ENCODE measurements at regions not wholly inside any gene's neighbourhood (a gene's known extent, or its start where the extent isn't known, plus 50 kb on each side); places are given as distances from the start of the nearest gene placed in this dataset.
"Not testable (repeated sequence)": the region's sequence is repeated elsewhere in the genome, so short reads cannot be mapped to it uniquely, and the experiment has no call there.

DNA sequence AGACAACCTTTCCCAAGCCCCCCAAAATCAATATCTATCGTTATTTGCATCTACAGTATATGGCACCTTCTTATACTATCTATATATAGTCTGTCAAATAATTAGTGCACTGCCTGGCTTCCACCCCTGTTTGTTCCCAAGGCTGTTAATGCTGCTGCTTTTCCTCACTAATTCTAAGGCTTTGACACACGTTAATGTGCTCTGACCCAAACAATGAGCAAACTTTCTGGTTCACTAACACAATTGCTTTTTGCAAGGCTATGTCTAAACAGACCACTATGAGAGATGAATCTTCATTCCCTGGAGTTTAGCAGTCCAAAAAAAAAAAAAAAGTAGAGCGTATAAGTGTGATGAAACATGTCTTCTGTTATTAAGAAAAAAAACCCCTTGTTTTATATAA is 360.9 kb upstream of the AGA start:
- Histone ChIP-seq H3K9me3 (replicated peaks in 1 of 2; ENCODE audit: control insufficient read depth in 2 of 2, insufficient read depth in 1 of 2, low read depth in 1 of 2, low read length in 2 of 2) (no peaks in the 10 kb centered on the region), H2AK5ac (ENCODE audit: low read depth, low read length) (no peak overlapping the region), H3K18ac (ENCODE audit: low read length) (no peak overlapping the region), H3K14ac (ENCODE audit: low read length) (no peak overlapping the region), H2BK120ac (ENCODE audit: low read depth, low read length) (no peak overlapping the region), H3K4me3 (ENCODE audit: low read length in 2 of 2) (no peak overlapping the region), H4K91ac (ENCODE audit: low read depth, low read length, poor library complexity) (no peak overlapping the region), H2BK15ac (ENCODE audit: low read length) (no peak overlapping the region), H3K4ac (ENCODE audit: low read length) (no peak overlapping the region), H3K23ac (ENCODE audit: low read depth, low read length, poor library complexity) (no peak overlapping the region), H3K36me3 (replicated peaks in 1 of 2; ENCODE audit: control insufficient read depth in 2 of 2, insufficient read depth in 2 of 2, low read length in 2 of 2) (no peaks in the 10 kb centered on the region), H2BK5ac (ENCODE audit: low read length) (no peak overlapping the region), H2BK12ac (ENCODE audit: low read length) (no peak overlapping the region), H3K27ac (replicated peaks; ENCODE audit: low read length) (no peak overlapping the region), H2AFZ (ENCODE audit: low read length) (no peak overlapping the region), H4K8ac (ENCODE audit: low read depth, low read length) (no peak overlapping the region), H3K79me1 (ENCODE audit: low read depth, low read length) (no peaks in the 10 kb centered on the region), H3K27me3 (ENCODE audit: control insufficient read depth in 3 of 3, insufficient read depth in 3 of 3, low read depth in 1 of 3, low read length in 3 of 3) (no peaks in the 10 kb centered on the region), H3K9ac (ENCODE audit: low read depth, low read length, poor library complexity) (no peak overlapping the region), H3K4me2 (ENCODE audit: insufficient read depth, low read length, poor library complexity, severe bottlenecking) (no peak overlapping the region), H3K4me1 (ENCODE audit: control insufficient read depth in 2 of 2, insufficient read depth in 1 of 2, low read depth in 1 of 2, low read length in 2 of 2) (peaks cover 0 to 1% of the 10 kb centered on the region in 2 donors)
- DNase-seq (ENCODE audit: low spot score) = no peak
- WGBS, 2 donors (ENCODE audit: extremely low coverage in 2 of 2, insufficient read length in 2 of 2, insufficient replicate concordance in 1 of 2) = no CpG with 5 or more reads among the region's 3 CpGs

DNA sequence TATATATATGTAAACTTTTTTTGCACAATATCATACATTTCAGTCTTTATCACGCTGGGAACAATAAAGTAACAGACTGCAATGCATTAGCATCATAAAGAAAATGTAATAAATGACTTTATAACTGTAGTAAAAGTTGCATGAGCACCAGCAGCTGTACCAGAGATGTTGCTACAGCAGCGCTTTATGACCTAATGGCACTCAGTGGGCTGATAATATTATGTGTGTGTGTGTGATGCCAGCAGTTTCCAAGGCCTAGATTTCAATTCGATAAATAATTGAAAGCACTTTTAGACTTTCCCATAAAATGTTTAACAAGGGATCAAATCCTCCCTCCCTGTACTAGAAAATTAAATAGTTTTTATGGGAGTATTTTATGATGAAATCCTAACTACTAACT is 367.6 kb upstream of the AGA start:
- no peak overlapping the region for H2BK15ac ChIP-seq (ENCODE audit: low read length)
- no peak overlapping the region for H4K8ac ChIP-seq (ENCODE audit: low read depth, low read length)
- no peak overlapping the region for H2BK5ac ChIP-seq (ENCODE audit: low read length)
- no peak overlapping the region for H3K14ac ChIP-seq (ENCODE audit: low read length)
- H3K4me2 ChIP-seq (ENCODE audit: insufficient read depth, low read length, poor library complexity, severe bottlenecking) = no peak overlapping the region
- H3K18ac ChIP-seq (ENCODE audit: low read length) = no peak overlapping the region
- H3K9me3 ChIP-seq (replicated peaks in 1 of 2; ENCODE audit: control insufficient read depth in 2 of 2, insufficient read depth in 1 of 2, low read depth in 1 of 2, low read length in 2 of 2) = no peaks in the 10 kb centered on the region
- no peak for DNase-seq (ENCODE audit: low spot score)
- H3K23ac ChIP-seq (ENCODE audit: low read depth, low read length, poor library complexity) = no peak overlapping the region
- H4K91ac ChIP-seq (ENCODE audit: low read depth, low read length, poor library complexity) = no peak overlapping the region
- no peaks in the 10 kb centered on the region for H3K36me3 ChIP-seq (replicated peaks in 1 of 2; ENCODE audit: control insufficient read depth in 2 of 2, insufficient read depth in 2 of 2, low read length in 2 of 2)
- no peaks in the 10 kb centered on the region for H3K79me1 ChIP-seq (ENCODE audit: low read depth, low read length)
- H3K4ac ChIP-seq (ENCODE audit: low read length) = no peak overlapping the region
- H3K9ac ChIP-seq (ENCODE audit: low read depth, low read length, poor library complexity) = no peak overlapping the region
- no CpG with 5 or more reads among the region's 3 CpGs for WGBS, 2 donors (ENCODE audit: extremely low coverage in 2 of 2, insufficient read length in 2 of 2, insufficient replicate concordance in 1 of 2)
- no peak overlapping the region for H2AK5ac ChIP-seq (ENCODE audit: low read depth, low read length)
- H3K4me1 ChIP-seq (ENCODE audit: control insufficient read depth in 2 of 2, insufficient read depth in 1 of 2, low read depth in 1 of 2, low read length in 2 of 2) = peaks cover 0 to 1% of the 10 kb centered on the region in 2 donors
- no peak overlapping the region for H2BK120ac ChIP-seq (ENCODE audit: low read depth, low read length)
- no peak overlapping the region for H2BK12ac ChIP-seq (ENCODE audit: low read length)
- no peak overlapping the region for H3K4me3 ChIP-seq (ENCODE audit: low read length in 2 of 2)
- H2AFZ ChIP-seq (ENCODE audit: low read length) = no peak overlapping the region
- no peaks in the 10 kb centered on the region for H3K27me3 ChIP-seq (ENCODE audit: control insufficient read depth in 3 of 3, insufficient read depth in 3 of 3, low read depth in 1 of 3, low read length in 3 of 3)
- no peak overlapping the region for H3K27ac ChIP-seq (replicated peaks; ENCODE audit: low read length)

DNA sequence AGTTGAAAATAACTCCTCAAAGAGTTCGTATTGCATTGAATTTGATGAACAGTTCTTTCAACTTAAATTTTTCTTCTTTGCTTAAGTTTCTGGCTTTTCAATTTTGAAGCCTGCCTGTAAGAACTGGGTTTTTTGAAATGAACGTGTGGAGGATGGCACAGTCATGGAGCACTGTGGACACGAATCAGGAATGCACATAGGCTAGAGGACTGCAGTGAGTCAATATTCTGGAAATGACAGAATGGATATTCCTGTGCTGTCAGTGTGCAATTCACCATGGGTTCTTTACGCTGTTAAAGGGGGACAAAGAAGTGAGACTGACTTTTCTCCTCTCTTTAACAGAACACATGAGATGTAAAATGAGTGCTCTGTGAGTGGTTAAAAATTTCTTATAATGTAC is 368.0 kb upstream of the AGA start:
- Histone ChIP-seq H2BK12ac (ENCODE audit: low read length) (no peak overlapping the region), H3K36me3 (replicated peaks in 1 of 2; ENCODE audit: control insufficient read depth in 2 of 2, insufficient read depth in 2 of 2, low read length in 2 of 2) (no peaks in the 10 kb centered on the region), H2BK5ac (ENCODE audit: low read length) (no peak overlapping the region), H3K27ac (replicated peaks; ENCODE audit: low read length) (no peak overlapping the region), H3K23ac (ENCODE audit: low read depth, low read length, poor library complexity) (no peak overlapping the region), H3K4me3 (ENCODE audit: low read length in 2 of 2) (no peak overlapping the region), H3K4me1 (ENCODE audit: control insufficient read depth in 2 of 2, insufficient read depth in 1 of 2, low read depth in 1 of 2, low read length in 2 of 2) (peaks cover 0 to 1% of the 10 kb centered on the region in 2 donors), H4K91ac (ENCODE audit: low read depth, low read length, poor library complexity) (no peak overlapping the region), H3K4ac (ENCODE audit: low read length) (no peak overlapping the region), H3K79me1 (ENCODE audit: low read depth, low read length) (no peaks in the 10 kb centered on the region), H2BK120ac (ENCODE audit: low read depth, low read length) (no peak overlapping the region), H4K8ac (ENCODE audit: low read depth, low read length) (no peak overlapping the region), H3K14ac (ENCODE audit: low read length) (no peak overlapping the region), H2BK15ac (ENCODE audit: low read length) (no peak overlapping the region), H3K4me2 (ENCODE audit: insufficient read depth, low read length, poor library complexity, severe bottlenecking) (no peak overlapping the region), H3K9me3 (replicated peaks in 1 of 2; ENCODE audit: control insufficient read depth in 2 of 2, insufficient read depth in 1 of 2, low read depth in 1 of 2, low read length in 2 of 2) (no peaks in the 10 kb centered on the region), H3K27me3 (ENCODE audit: control insufficient read depth in 3 of 3, insufficient read depth in 3 of 3, low read depth in 1 of 3, low read length in 3 of 3) (no peaks in the 10 kb centered on the region), H2AFZ (ENCODE audit: low read length) (no peak overlapping the region), H2AK5ac (ENCODE audit: low read depth, low read length) (no peak overlapping the region), H3K9ac (ENCODE audit: low read depth, low read length, poor library complexity) (no peak overlapping the region), H3K18ac (ENCODE audit: low read length) (no peak overlapping the region)
- DNase-seq (ENCODE audit: low spot score) = no peak
- no CpG with 5 or more reads among the region's 4 CpGs for WGBS, 2 donors (ENCODE audit: extremely low coverage in 2 of 2, insufficient read length in 2 of 2, insufficient replicate concordance in 1 of 2)

DNA sequence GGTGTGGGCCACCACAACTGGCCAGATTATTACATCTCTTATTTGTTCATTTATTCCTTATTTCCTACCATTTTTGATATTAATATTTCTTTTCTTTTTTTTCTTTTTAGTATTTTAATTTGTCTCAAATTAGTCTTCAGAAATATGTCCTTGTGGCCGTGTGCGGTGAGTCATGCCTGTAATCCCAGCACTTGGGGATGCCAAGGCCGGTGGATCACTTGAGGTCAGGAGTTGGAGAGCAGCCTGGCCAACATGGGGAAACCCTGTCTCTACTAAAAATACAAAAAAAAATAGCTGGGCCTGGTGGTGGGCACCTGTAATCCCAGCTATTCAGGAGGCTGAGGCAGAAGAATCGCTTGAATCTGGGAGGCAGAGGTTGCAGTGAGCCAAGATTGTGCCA is 376.2 kb upstream of the AGA start:
- no CpG with 5 or more reads among the region's 4 CpGs for WGBS, 2 donors (ENCODE audit: extremely low coverage in 2 of 2, insufficient read length in 2 of 2, insufficient replicate concordance in 1 of 2)
- H4K91ac ChIP-seq (ENCODE audit: low read depth, low read length, poor library complexity) = not testable (repeated sequence)

More for the DNA sequence above, 376.2 kb upstream of the AGA start:
- not testable (repeated sequence) for H3K27me3 ChIP-seq (ENCODE audit: control insufficient read depth in 3 of 3, insufficient read depth in 3 of 3, low read depth in 1 of 3, low read length in 3 of 3); H2BK5ac ChIP-seq (ENCODE audit: low read length); H3K4me1 ChIP-seq (ENCODE audit: control insufficient read depth in 2 of 2, insufficient read depth in 1 of 2, low read depth in 1 of 2, low read length in 2 of 2); H3K79me1 ChIP-seq (ENCODE audit: low read depth, low read length); H2AFZ ChIP-seq (ENCODE audit: low read length); H3K14ac ChIP-seq (ENCODE audit: low read length); H3K4me2 ChIP-seq (ENCODE audit: insufficient read depth, low read length, poor library complexity, severe bottlenecking); H4K8ac ChIP-seq (ENCODE audit: low read depth, low read length); H3K36me3 ChIP-seq (replicated peaks in 1 of 2; ENCODE audit: control insufficient read depth in 2 of 2, insufficient read depth in 2 of 2, low read length in 2 of 2); H2AK5ac ChIP-seq (ENCODE audit: low read depth, low read length); H3K9ac ChIP-seq (ENCODE audit: low read depth, low read length, poor library complexity); DNase-seq (ENCODE audit: low spot score); H2BK120ac ChIP-seq (ENCODE audit: low read depth, low read length); H3K9me3 ChIP-seq (replicated peaks in 1 of 2; ENCODE audit: control insufficient read depth in 2 of 2, insufficient read depth in 1 of 2, low read depth in 1 of 2, low read length in 2 of 2); H3K4me3 ChIP-seq (ENCODE audit: low read length in 2 of 2); H3K18ac ChIP-seq (ENCODE audit: low read length); H2BK15ac ChIP-seq (ENCODE audit: low read length); H3K23ac ChIP-seq (ENCODE audit: low read depth, low read length, poor library complexity); H2BK12ac ChIP-seq (ENCODE audit: low read length); H3K27ac ChIP-seq (replicated peaks; ENCODE audit: low read length); H3K4ac ChIP-seq (ENCODE audit: low read length)

All from neuronal stem cell (in vitro differentiated cells).